ENCODE measurements at regions not wholly inside any gene's neighbourhood (a gene's known extent, or its start where the extent isn't known, plus 50 kb on each side); places are given as distances from the start of the nearest gene placed in this dataset.

GRCh38 chr19:29342721-29343120 lies 129.8 kb upstream of the UQCRFS1 start:
- peak; percentile 68 for FAIRE-seq
- ChIA-PET POLR2A (no interaction called here), CTCF (interaction anchor here (0.7 to 2.0 kb wide), 6 partner anchors 14 to 1167 kb away, joined by 3 to 4 read pairs (median 4); no protein-coding TSS in a partner anchor)
- peaks cover 24% of the 10 kb centered on the region; the same call in 2 of the 3 replicates for H3K9me3 ChIP-seq
- H3K4me1 ChIP-seq, result no peaks in the 10 kb centered on the region
- TF ChIP-seq MAFK (IDR thresholded peaks at IDR 0.05; ENCODE audit: partially characterized antibody), result no peak
- TF ChIP-seq, protein P1, sequence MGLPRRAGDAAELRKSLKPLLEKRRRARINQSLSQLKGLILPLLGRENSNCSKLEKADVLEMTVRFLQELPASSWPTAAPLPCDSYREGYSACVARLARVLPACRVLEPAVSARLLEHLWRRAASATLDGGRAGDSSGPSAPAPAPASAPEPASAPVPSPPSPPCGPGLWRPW (IDR thresholded peaks at IDR 0.05), result no peak
- no peak for TF ChIP-seq RCOR1 (IDR thresholded peaks at IDR 0.05; ENCODE audit: low read depth, low read length)
- TF ChIP-seq, protein P2, sequence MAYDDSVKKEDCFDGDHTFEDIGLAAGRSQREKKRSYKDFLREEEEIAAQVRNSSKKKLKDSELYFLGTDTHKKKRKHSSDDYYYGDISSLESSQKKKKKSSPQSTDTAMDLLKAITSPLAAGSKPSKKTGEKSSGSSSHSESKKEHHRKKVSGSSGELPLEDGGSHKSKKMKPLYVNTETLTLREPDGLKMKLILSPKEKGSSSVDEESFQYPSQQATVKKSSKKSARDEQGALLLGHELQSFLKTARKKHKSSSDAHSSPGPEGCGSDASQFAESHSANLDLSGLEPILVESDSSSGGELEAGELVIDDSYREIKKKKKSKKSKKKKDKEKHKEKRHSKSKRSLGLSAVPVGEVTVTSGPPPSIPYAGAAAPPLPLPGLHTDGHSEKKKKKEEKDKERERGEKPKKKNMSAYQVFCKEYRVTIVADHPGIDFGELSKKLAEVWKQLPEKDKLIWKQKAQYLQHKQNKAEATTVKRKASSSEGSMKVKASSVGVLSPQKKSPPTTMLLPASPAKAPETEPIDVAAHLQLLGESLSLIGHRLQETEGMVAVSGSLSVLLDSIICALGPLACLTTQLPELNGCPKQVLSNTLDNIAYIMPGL (CRISPR knock-in tag; IDR thresholded peaks at IDR 0.05; ENCODE audit: borderline replicate concordance), result no peak
- TF ChIP-seq RAD21 (conservative IDR thresholded peaks at IDR 0.05 in 1 of 2, IDR thresholded peaks at IDR 0.05 in 1 of 2), result no peak
- TF ChIP-seq ZFP36 (IDR thresholded peaks at IDR 0.05; ENCODE audit: borderline replicate concordance, partially characterized antibody), result no peak
- ATAC-seq, result no peak
- 0% methylated on average over 1 of the region's 1 CpG for whole genome bisulfite sequencing (ENCODE audit: missing lambda C conversion rate)
- no peak overlapping the region for H3K27ac ChIP-seq
- H3K4me2 ChIP-seq, result no peak overlapping the region
- no peak overlapping the region for H3K4me3 ChIP-seq
- no peak for DNase-seq (ENCODE audit: low read depth in 1 of 2, low spot score in 1 of 2)

DNA sequence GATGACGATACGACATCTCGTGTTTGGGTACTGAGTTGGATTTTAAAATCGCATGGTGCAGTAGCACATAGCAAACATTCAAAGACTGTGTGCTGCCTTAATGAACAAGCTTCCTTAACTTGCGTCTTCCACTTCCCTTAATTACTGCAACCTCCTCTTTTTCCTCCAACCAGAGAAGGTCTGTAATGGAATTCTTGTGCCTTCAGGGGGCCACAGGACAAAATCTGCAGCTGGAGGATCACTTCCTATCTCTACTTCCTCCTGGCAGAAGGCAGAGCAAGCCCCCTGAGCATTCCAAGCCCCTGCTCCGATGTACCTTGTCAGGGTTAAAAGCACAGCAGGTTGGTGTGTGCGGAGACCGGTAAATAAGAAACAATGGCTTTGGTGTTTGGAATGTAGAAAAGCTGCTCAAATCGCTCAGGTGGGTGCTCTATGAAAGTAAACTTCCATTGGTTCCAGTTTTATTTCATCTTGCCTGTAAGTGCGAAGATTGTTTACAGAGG lies 151.3 kb upstream of the UQCRFS1 start:
- no peak for TF ChIP-seq GATA3 (IDR thresholded peaks at IDR 0.05; ENCODE audit: borderline replicate concordance)
- TF ChIP-seq, protein P3, sequence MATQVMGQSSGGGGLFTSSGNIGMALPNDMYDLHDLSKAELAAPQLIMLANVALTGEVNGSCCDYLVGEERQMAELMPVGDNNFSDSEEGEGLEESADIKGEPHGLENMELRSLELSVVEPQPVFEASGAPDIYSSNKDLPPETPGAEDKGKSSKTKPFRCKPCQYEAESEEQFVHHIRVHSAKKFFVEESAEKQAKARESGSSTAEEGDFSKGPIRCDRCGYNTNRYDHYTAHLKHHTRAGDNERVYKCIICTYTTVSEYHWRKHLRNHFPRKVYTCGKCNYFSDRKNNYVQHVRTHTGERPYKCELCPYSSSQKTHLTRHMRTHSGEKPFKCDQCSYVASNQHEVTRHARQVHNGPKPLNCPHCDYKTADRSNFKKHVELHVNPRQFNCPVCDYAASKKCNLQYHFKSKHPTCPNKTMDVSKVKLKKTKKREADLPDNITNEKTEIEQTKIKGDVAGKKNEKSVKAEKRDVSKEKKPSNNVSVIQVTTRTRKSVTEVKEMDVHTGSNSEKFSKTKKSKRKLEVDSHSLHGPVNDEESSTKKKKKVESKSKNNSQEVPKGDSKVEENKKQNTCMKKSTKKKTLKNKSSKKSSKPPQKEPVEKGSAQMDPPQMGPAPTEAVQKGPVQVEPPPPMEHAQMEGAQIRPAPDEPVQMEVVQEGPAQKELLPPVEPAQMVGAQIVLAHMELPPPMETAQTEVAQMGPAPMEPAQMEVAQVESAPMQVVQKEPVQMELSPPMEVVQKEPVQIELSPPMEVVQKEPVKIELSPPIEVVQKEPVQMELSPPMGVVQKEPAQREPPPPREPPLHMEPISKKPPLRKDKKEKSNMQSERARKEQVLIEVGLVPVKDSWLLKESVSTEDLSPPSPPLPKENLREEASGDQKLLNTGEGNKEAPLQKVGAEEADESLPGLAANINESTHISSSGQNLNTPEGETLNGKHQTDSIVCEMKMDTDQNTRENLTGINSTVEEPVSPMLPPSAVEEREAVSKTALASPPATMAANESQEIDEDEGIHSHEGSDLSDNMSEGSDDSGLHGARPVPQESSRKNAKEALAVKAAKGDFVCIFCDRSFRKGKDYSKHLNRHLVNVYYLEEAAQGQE (IDR thresholded peaks at IDR 0.05), result no peak
- no peak for TF ChIP-seq PBX3 (IDR thresholded peaks at IDR 0.05)
- TF ChIP-seq ZC3H11A (IDR thresholded peaks at IDR 0.05), result no peak
- no peak for TF ChIP-seq FOXS1 (CRISPR knock-in tag; IDR thresholded peaks at IDR 0.05)
- TF ChIP-seq NR3C1 (IDR thresholded peaks at IDR 0.05), result no peak
- TF ChIP-seq HOXB13 (CRISPR knock-in tag; IDR thresholded peaks at IDR 0.05; ENCODE audit: low read depth), result no peak
- no peak for TF ChIP-seq CBX8 (IDR thresholded peaks at IDR 0.05)
- no peak for TF ChIP-seq TP53 (CRISPR knock-in tag; IDR thresholded peaks at IDR 0.05)
- no peak for TF ChIP-seq ZSCAN20 (CRISPR knock-in tag; IDR thresholded peaks at IDR 0.05)
- TF ChIP-seq POLR2A (IDR thresholded peaks at IDR 0.05; ENCODE audit: low read length), result no peak
- no peak for TF ChIP-seq RAD21 (conservative IDR thresholded peaks at IDR 0.05 in 1 of 2, IDR thresholded peaks at IDR 0.05 in 1 of 2)
- no peak for TF ChIP-seq TFCP2L1 (CRISPR knock-in tag; IDR thresholded peaks at IDR 0.05)
- TF ChIP-seq, protein P1 (IDR thresholded peaks at IDR 0.05), result no peak
- no peak for TF ChIP-seq PHF8 (IDR thresholded peaks at IDR 0.05; ENCODE audit: borderline replicate concordance, low read depth)
- Histone ChIP-seq H3K4me2 (no peak overlapping the region), H3K27ac (no peak overlapping the region), H3K9me3 (peaks cover 9% of the 10 kb centered on the region; the same call in 2 of the 3 replicates), H3K4me3 (no peak overlapping the region), H3K4me1 (no peaks in the 10 kb centered on the region)
- FAIRE-seq, result no peak
- CTCF ChIA-PET, result interaction anchor here (1.8 kb wide), 1 partner anchor 164 kb away, joined by 6 read pairs; no protein-coding TSS in a partner anchor
- POLR2A ChIA-PET, result no interaction called here
- WGBS (ENCODE audit: missing lambda C conversion rate), result 27% methylated on average over 10 of the region's 10 CpGs
- no peak for DNase-seq (ENCODE audit: low read depth in 1 of 2, low spot score in 1 of 2)
- no peak for ATAC-seq

All from A549 (cell line).